ENCODE measurements at regions not wholly inside any gene's neighbourhood (a gene's known extent, or its start where the extent isn't known, plus 50 kb on each side); places are given as distances from the start of the nearest gene placed in this dataset.
A peak's percentile ranks its signal among the peaks of the same experiment; 100 is the strongest.

- FAIRE-seq: no peak
- Histone ChIP-seq H3K36me3 (ENCODE audit: control insufficient read depth, insufficient read depth, low read length) (no peaks in the 10 kb centered on the region), H3K4me3 (ENCODE audit: low read depth, low read length) (no peak overlapping the region), H3K27me3 (ENCODE audit: control insufficient read depth, insufficient read depth, low read length) (peaks cover 16% of the 10 kb centered on the region)
- TF ChIP-seq CTCF (IDR thresholded peaks at IDR 0.05; ENCODE audit: insufficient read depth, low read length, severe bottlenecking): no peak
- DNase-seq (ENCODE audit: low read depth): peak; percentile 77
These were observed 178.0 kb upstream of the UMPS start for GRCh38 chr3:124552224-124552623.

GRCh38 chr3:124553178-124553577 is 177.1 kb upstream of the UMPS start:
- peaks cover 16% of the 10 kb centered on the region for H3K27me3 ChIP-seq (ENCODE audit: control insufficient read depth, insufficient read depth, low read length)
- FAIRE-seq (no peak), DNase-seq (ENCODE audit: low read depth) (no peak)
- no peak overlapping the region for H3K4me3 ChIP-seq (ENCODE audit: low read depth, low read length)
- H3K36me3 ChIP-seq (ENCODE audit: control insufficient read depth, insufficient read depth, low read length): no peaks in the 10 kb centered on the region
- no peak for TF ChIP-seq CTCF (IDR thresholded peaks at IDR 0.05; ENCODE audit: insufficient read depth, low read length, severe bottlenecking)

- DNase-seq (ENCODE audit: low read depth) (no peak), FAIRE-seq (no peak)
- H3K4me3 ChIP-seq (ENCODE audit: low read depth, low read length): no peak overlapping the region
- no peaks in the 10 kb centered on the region for H3K36me3 ChIP-seq (ENCODE audit: control insufficient read depth, insufficient read depth, low read length)
- no peak for TF ChIP-seq CTCF (IDR thresholded peaks at IDR 0.05; ENCODE audit: insufficient read depth, low read length, severe bottlenecking)
- H3K27me3 ChIP-seq (ENCODE audit: control insufficient read depth, insufficient read depth, low read length): peaks cover 15% of the 10 kb centered on the region
These were observed 173.6 kb upstream of the UMPS start for GRCh38 chr3:124556636-124557035.

- DNase-seq (ENCODE audit: low read depth): peak; percentile 80
- Histone ChIP-seq H3K4me3 (ENCODE audit: low read depth, low read length) (no peak overlapping the region), H3K27me3 (ENCODE audit: control insufficient read depth, insufficient read depth, low read length) (peaks cover 19% of the 10 kb centered on the region)
These were observed 172.6 kb upstream of the UMPS start for GRCh38 chr3:124557433-124558232.

GRCh38 chr3:124558991-124559845 is 171.0 kb upstream of the UMPS start:
- DNase-seq (ENCODE audit: low read depth) (peak; percentile 90), FAIRE-seq (no peak)
- Histone ChIP-seq H3K27me3 (ENCODE audit: control insufficient read depth, insufficient read depth, low read length) (peaks cover 15% of the 10 kb centered on the region), H3K4me3 (ENCODE audit: low read depth, low read length) (no peak overlapping the region), H3K36me3 (ENCODE audit: control insufficient read depth, insufficient read depth, low read length) (no peaks in the 10 kb centered on the region)
- TF ChIP-seq CTCF (IDR thresholded peaks at IDR 0.05; ENCODE audit: insufficient read depth, low read length, severe bottlenecking): no peak

More at GRCh38 chr3:124557433-124558232, 172.6 kb upstream of the UMPS start:
- TF ChIP-seq CTCF (IDR thresholded peaks at IDR 0.05; ENCODE audit: insufficient read depth, low read length, severe bottlenecking): no peak
- FAIRE-seq: no peak
- no peaks in the 10 kb centered on the region for H3K36me3 ChIP-seq (ENCODE audit: control insufficient read depth, insufficient read depth, low read length)

Measured in bronchial epithelial cell (primary cell).